NCI-H526 (cell line): ENCODE measurements at regions not wholly inside any gene's neighbourhood (a gene's known extent, or its start where the extent isn't known, plus 50 kb on each side); places are given as distances from the start of the nearest gene placed in this dataset.

Experiments
- DNase-seq, 2 experiments: peaks; one replicate each; lab custom pipeline; 2025; lab: John Stamatoyannopoulos, UW

DNA sequence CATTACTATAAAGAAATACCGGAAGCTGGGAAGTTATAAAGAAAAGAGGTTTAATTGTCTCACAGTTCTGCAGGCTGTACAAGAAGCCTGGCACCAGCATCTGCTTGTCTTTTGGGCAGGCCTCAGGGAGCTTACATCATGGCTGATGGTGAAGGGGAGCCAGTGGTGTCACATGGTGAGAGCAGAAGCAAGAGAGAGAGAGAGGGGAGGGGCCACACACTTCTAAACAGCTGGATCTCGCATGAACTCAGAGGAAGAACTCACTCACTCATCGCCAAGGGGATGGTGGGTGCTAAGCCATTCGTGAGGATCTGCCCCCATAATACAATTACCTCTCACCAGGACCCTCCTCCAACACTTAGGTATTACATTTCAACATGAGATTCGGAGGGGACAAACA lies 51.8 kb upstream of the ANKRD34C start:
- no peak for DNase-seq

DNA sequence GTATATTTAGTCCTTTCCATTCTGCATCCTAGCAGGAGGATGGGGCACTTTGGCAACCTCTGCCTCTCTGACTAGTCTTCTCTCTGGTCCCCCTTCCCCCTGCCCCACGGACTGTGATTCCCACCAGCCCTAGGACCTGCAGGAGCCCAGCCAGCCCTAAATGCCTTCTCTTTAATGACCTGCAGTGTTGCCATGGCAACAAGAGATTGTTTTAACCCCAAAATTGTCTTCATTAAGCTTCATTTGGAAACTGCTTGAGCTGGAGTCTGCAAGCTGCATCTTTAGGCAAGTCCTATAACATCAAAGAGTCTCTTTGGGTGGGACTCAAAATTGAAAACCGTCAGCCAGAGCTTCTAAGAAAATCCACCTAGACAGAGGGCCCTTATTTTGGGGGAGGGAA lies 59.7 kb upstream of the ANKRD34C start:
- no peak for DNase-seq

GRCh38 chr15:79221696-79222095 lies 60.8 kb upstream of the ANKRD34C start:
- peak in 1 of 2 experiments; percentile 41 for DNase-seq

GRCh38 chr15:79219393-79220056 lies 63.0 kb upstream of the ANKRD34C start:
- no peak for DNase-seq

GRCh38 chr15:79218588-79219200 lies 63.8 kb upstream of the ANKRD34C start:
- peak in 1 of 2 experiments; percentile 17 for DNase-seq

DNA sequence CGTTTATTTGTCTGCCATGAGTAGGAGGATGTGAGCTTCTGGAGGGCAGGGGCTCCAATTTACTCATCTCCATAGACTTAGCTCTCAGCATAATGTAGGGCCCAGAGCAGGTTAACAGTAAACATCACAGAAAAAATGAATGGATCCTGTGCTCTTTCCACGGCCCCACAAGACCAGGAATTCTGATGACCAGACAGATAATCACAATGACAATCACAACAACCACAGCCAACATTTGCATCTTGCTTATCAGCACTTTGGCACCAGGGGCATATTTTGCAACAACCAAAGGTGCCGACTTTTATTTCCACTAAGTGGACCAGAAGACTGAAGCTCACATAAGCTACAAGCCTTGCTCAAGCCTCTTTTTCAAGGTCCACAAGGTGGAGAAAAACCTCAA lies 68.9 kb upstream of the ANKRD34C start:
- DNase-seq = no peak

GRCh38 chr15:79212589-79213157 lies 69.8 kb upstream of the ANKRD34C start:
- DNase-seq = no peak

- no peak for DNase-seq
Measured at GRCh38 chr15:79211481-79211880, 71.0 kb upstream of the ANKRD34C start.

- peak in 1 of 2 experiments; percentile 8 for DNase-seq
Measured at GRCh38 chr15:79209690-79210089, 72.8 kb upstream of the ANKRD34C start.

DNA sequence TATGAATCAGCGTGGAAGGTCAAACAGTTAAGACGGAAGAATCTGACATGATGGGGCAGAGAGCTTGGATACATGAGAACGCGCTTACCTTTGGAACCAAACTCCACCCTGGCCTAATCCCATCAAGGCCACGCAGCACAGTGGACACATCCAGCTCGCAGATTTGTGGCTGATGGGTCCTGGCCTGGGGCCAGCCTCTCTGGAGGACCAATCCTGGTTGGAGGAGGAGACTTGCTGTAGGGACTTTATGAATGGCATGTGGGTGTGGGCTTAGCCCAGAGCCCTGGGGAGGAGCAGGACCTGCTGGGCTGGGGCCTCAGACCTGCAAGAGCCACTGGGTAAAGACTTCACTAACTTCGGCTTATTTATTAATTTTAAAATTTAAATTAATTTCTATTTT lies 73.4 kb upstream of the ANKRD34C start:
- no peak for DNase-seq

GRCh38 chr15:79208179-79208578 lies 74.3 kb upstream of the ANKRD34C start:
- no peak for DNase-seq

- DNase-seq = no peak
Measured at GRCh38 chr15:79206940-79207339, 75.6 kb upstream of the ANKRD34C start.

DNA sequence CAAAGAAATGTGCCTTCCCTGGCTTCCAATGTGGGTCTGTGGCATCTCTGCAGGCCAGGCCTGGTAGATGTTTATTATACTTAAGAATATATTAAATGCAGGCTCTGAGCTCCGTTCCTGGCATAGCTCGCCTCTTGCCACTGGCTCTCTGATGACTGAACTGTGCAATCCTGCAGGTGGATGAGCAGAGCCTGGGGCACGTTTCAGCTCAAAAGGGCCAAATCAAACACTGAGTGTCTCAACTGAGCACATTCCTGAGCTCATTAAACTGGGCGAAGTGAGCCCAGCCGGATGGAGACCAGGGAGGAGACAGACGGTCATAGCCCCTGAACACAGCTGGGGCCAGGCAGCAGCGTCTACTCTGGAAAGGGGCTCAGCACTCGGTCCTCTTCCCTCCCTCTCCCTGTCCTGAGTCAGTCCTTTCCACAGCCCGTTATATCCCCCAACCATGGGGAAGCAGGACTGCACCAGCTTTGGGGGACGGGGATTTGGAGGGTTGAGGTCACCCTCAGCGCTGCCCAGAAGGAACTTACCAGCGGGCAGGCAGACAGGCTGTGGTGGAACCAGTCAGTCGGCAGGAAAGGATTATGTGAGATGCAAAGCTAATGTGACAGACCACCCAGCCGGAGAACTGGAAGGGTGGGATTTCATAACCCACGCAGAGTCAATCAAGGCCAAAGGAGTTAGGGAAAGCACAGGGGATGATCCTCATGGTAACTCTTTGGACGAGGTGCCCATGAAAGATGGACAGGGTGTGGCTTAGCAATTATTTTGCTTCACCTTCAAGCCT lies 77.4 kb upstream of the ANKRD34C start:
- DNase-seq = no peak

GRCh38 chr15:79198461-79198860 lies 84.1 kb upstream of the ANKRD34C start:
- DNase-seq = no peak

GRCh38 chr15:79197285-79197684 lies 85.2 kb upstream of the ANKRD34C start:
- DNase-seq = no peak

- no peak for DNase-seq
Measured at GRCh38 chr15:79195802-79196201, 86.7 kb upstream of the ANKRD34C start.

- no peak for DNase-seq
Measured at GRCh38 chr15:79195239-79195638, 87.3 kb upstream of the ANKRD34C start.

DNA sequence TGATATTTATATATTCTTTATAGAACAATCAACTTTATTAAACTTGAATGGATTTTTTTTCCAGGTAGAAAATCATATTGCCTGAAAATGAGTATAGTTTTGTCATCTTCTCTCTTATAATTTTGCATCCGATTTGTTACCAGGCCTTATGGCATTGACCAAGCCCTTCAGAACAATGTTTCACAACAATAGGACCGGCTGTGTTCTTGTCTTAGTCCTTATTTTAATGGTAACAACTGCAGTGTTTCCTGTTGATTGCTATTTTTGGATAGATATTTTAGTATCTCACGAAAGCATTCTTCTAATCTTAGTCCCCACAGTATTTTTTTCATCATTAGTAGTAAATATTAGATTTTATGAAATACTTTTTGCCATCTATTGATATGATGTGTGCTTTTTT lies 88.1 kb upstream of the ANKRD34C start:
- DNase-seq = no peak

GRCh38 chr15:79193549-79193948 lies 89.0 kb upstream of the ANKRD34C start:
- DNase-seq = no peak

GRCh38 chr15:79193103-79193502 lies 89.4 kb upstream of the ANKRD34C start:
- DNase-seq = no peak

GRCh38 chr15:79192462-79193036 lies 90.0 kb upstream of the ANKRD34C start:
- DNase-seq = no peak

DNA sequence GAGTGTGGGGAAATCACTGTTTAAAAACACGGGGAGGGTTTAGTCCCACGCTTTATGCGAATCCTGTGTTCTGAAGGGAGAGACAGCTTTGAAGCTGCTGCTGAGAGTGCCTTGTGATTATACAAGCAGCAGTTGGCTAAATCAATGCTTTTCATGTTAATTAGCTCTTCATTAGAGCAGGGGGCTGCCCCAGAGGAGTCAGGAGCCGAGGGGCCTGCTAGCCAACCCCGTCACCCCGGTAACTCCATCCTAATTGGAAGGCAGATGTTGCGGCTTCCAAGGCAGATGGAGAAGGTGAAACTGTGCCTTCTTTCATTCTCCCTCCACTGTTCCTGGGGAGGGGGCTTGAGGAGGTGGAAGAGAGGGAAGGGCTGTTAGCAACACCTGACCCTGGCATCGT lies 92.4 kb upstream of the ANKRD34C start:
- no peak for DNase-seq
